Trophoblast cell (in vitro differentiated cells and primary cell): ENCODE measurements at regions not wholly inside any gene's neighbourhood (a gene's known extent, or its start where the extent isn't known, plus 50 kb on each side); places are given as distances from the start of the nearest gene placed in this dataset.

Source experiments
- DNase-seq, 2 donors: peaks; one replicate each; pipeline ENCODE4 v3.0.0-alpha.2; 2016
- H2AFZ ChIP-seq: 2 replicates; pipeline ENCODE4 v1.6.1; 2013; ENCODE audit warnings: low read length, moderate library complexity, mild to moderate bottlenecking; ENCODE audit not compliant: insufficient read depth, poor library complexity
- H2AK5ac ChIP-seq: 2 replicates; pipeline ENCODE4 v1.6.1; 2013; ENCODE audit warnings: mild to moderate bottlenecking, low read length
- H2BK120ac ChIP-seq: 2 replicates; pipeline ENCODE4 v1.6.1; 2013; ENCODE audit warnings: low read length, mild to moderate bottlenecking, moderate library complexity; ENCODE audit not compliant: insufficient read depth, poor library complexity
- H2BK12ac ChIP-seq: 2 replicates; pipeline ENCODE4 v1.6.1; 2013; ENCODE audit warnings: mild to moderate bottlenecking, low read length, moderate library complexity
- H2BK5ac ChIP-seq: 2 replicates; pipeline ENCODE4 v1.6.1; 2013; ENCODE audit warnings: low read length, low read depth, moderate library complexity, mild to moderate bottlenecking; ENCODE audit not compliant: poor library complexity
- H3K14ac ChIP-seq: 2 replicates; pipeline ENCODE4 v1.6.1; 2013; ENCODE audit warnings: mild to moderate bottlenecking, low read length
- H3K18ac ChIP-seq: 2 replicates; pipeline ENCODE4 v1.6.1; 2013; ENCODE audit warnings: mild to moderate bottlenecking, low read length
- H3K23ac ChIP-seq: 2 replicates; pipeline ENCODE4 v1.6.1; 2013; ENCODE audit warnings: low read length
- H3K27ac ChIP-seq: 2 replicates; pipeline ENCODE4 v1.5.1; 2013; ENCODE audit warnings: low read depth, mild to moderate bottlenecking, inconsistent platforms, low read length, moderate library complexity
- H3K27me3 ChIP-seq: 2 replicates; pipeline ENCODE4 v1.6.1; 2013; ENCODE audit warnings: inconsistent platforms, mild to moderate bottlenecking, low read length, moderate library complexity; ENCODE audit not compliant: insufficient read depth
- H3K36me3 ChIP-seq, 2 experiments: 1 replicate in 1 of 2; 2 replicates in 1 of 2; pipeline ENCODE4 v1.6.1; 2013; ENCODE audit warnings: low read length in 2 of 2, mild to moderate bottlenecking in 2 of 2, moderate library complexity in 1 of 2; ENCODE audit not compliant: insufficient read depth in 2 of 2, control insufficient read depth in 1 of 2
- H3K4ac ChIP-seq: 2 replicates; pipeline ENCODE4 v1.6.1; 2013; ENCODE audit warnings: low read depth, mild to moderate bottlenecking, low read length, moderate library complexity
- H3K4me1 ChIP-seq, 2 experiments: 1 replicate in 1 of 2; 2 replicates in 1 of 2; pipeline ENCODE4 v1.6.1; 2013; ENCODE audit warnings: low read length in 2 of 2, mild to moderate bottlenecking in 2 of 2, moderate library complexity in 1 of 2; ENCODE audit not compliant: insufficient read depth in 2 of 2, control insufficient read depth in 1 of 2
- H3K4me2 ChIP-seq: 2 replicates; pipeline ENCODE4 v1.6.1; 2013; ENCODE audit warnings: inconsistent platforms, mild to moderate bottlenecking, low read length, moderate library complexity
- H3K4me3 ChIP-seq: 2 replicates; pipeline ENCODE4 v1.5.1; 2013; ENCODE audit warnings: mild to moderate bottlenecking, low read depth, low read length, inconsistent platforms
- H3K79me1 ChIP-seq: one replicate; pipeline ENCODE4 v1.6.1; 2013; ENCODE audit warnings: low read length
- H3K79me2 ChIP-seq: 2 replicates; pipeline ENCODE4 v1.6.1; 2013; ENCODE audit warnings: low read length, mild to moderate bottlenecking; ENCODE audit not compliant: control insufficient read depth, insufficient read depth, poor library complexity
- H3K9ac ChIP-seq: 2 replicates; pipeline ENCODE4 v1.6.1; 2013; ENCODE audit warnings: mild to moderate bottlenecking, low read length
- H3K9me3 ChIP-seq: 2 replicates; pipeline ENCODE4 v1.6.1; 2013; ENCODE audit warnings: low read depth, mild to moderate bottlenecking, control low read depth, inconsistent platforms, low read length; ENCODE audit not compliant: insufficient read depth
- H4K12ac ChIP-seq: 2 replicates; pipeline ENCODE4 v1.6.1; 2013; ENCODE audit warnings: low read depth, mild to moderate bottlenecking, low read length, moderate library complexity
- H4K8ac ChIP-seq: 2 replicates; pipeline ENCODE4 v1.6.1; 2013; ENCODE audit warnings: low read depth, mild to moderate bottlenecking, low read length, moderate library complexity
- H4K91ac ChIP-seq: one replicate; pipeline ENCODE4 v1.6.1; 2013; ENCODE audit warnings: low read depth, mild to moderate bottlenecking, low read length, moderate library complexity
- WGBS: extraction: QIAGEN DNeasy Blood & Tissue Kit; methylation state at CpG from one replicate; pipeline ENCODE4 v1.1.7; 2013; ENCODE audit warnings: missing lambda C conversion rate; ENCODE audit not compliant: insufficient read length, insufficient coverage; ENCODE audit errors: extremely low coverage; 5-methylcytosine and 5-hydroxymethylcytosine counted together

DNA sequence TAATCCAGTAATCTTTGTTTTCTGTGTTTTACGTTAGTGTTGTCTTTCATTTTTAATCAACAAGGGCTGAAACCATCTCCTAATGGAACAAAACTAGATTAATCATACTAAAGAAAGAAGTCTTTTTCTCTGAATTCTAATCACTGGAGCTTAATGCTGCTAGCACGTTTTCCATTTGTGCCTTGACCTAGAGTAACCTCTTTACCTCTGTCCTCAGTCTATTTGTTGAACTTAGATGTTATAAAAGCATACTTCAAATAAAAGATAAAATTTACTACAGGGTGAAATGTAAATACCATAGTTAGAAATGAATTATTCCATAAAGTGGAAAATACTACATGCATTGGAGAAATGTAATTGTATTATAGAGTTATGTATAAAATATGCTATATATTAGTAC lies 207.1 kb downstream of the NKX6-1 start:
- no peaks in the 10 kb centered on the region for H3K27me3 ChIP-seq
- H3K9me3 ChIP-seq, result no peaks in the 10 kb centered on the region
- no peak overlapping the region for H2BK5ac ChIP-seq
- no peak overlapping the region for H3K14ac ChIP-seq
- H3K23ac ChIP-seq, result no peak overlapping the region
- no peak overlapping the region for H3K4me2 ChIP-seq
- H3K79me1 ChIP-seq, result no peaks in the 10 kb centered on the region
- no peak overlapping the region for H2AK5ac ChIP-seq
- no peak overlapping the region for H2BK120ac ChIP-seq
- DNase-seq, result no peak
- H3K4me1 ChIP-seq, result no peaks in the 10 kb centered on the region
- H3K4ac ChIP-seq, result no peak overlapping the region
- H3K27ac ChIP-seq, result no peak overlapping the region
- no peak overlapping the region for H3K4me3 ChIP-seq
- no peak overlapping the region for H2BK12ac ChIP-seq
- no peak overlapping the region for H3K18ac ChIP-seq
- H2AFZ ChIP-seq, result no peak overlapping the region
- no peaks in the 10 kb centered on the region for H3K79me2 ChIP-seq
- no peaks in the 10 kb centered on the region for H3K36me3 ChIP-seq
- H3K9ac ChIP-seq, result no peak overlapping the region
- no peak overlapping the region for H4K8ac ChIP-seq
- WGBS, result no CpG with 5 or more reads among the region's 2 CpGs
- no peak overlapping the region for H4K91ac ChIP-seq
- H4K12ac ChIP-seq, result no peak overlapping the region

GRCh38 chr4:84286048-84286447 lies 213.0 kb downstream of the NKX6-1 start:
- H3K27ac ChIP-seq, result no peak overlapping the region
- DNase-seq, result no peak
- H3K4ac ChIP-seq, result no peak overlapping the region
- H3K4me2 ChIP-seq, result no peak overlapping the region
- no peaks in the 10 kb centered on the region for H3K79me2 ChIP-seq
- no peak overlapping the region for H4K12ac ChIP-seq
- H3K14ac ChIP-seq, result no peak overlapping the region
- no peaks in the 10 kb centered on the region for H3K27me3 ChIP-seq
- no peak overlapping the region for H3K18ac ChIP-seq
- no peaks in the 10 kb centered on the region for H3K4me1 ChIP-seq
- no peaks in the 10 kb centered on the region for H3K36me3 ChIP-seq
- H4K91ac ChIP-seq, result no peak overlapping the region
- H4K8ac ChIP-seq, result no peak overlapping the region
- H2AK5ac ChIP-seq, result no peak overlapping the region
- H2BK5ac ChIP-seq, result no peak overlapping the region
- no peak overlapping the region for H3K23ac ChIP-seq
- WGBS, result no CpG with 5 or more reads among the region's 5 CpGs
- no peak overlapping the region for H3K4me3 ChIP-seq
- H3K79me1 ChIP-seq, result no peaks in the 10 kb centered on the region
- no peak overlapping the region for H2AFZ ChIP-seq
- no peak overlapping the region for H2BK120ac ChIP-seq
- H3K9ac ChIP-seq, result no peak overlapping the region
- no peaks in the 10 kb centered on the region for H3K9me3 ChIP-seq
- H2BK12ac ChIP-seq, result no peak overlapping the region

- H3K9ac ChIP-seq, result no peak overlapping the region
- H3K4me1 ChIP-seq, result no peaks in the 10 kb centered on the region
- no peaks in the 10 kb centered on the region for H3K79me2 ChIP-seq
- no peaks in the 10 kb centered on the region for H3K36me3 ChIP-seq
- H3K4ac ChIP-seq, result no peak overlapping the region
- no peaks in the 10 kb centered on the region for H3K27me3 ChIP-seq
- no CpG with 5 or more reads among the region's 1 CpG for WGBS
- no peak overlapping the region for H3K4me2 ChIP-seq
- no peaks in the 10 kb centered on the region for H3K79me1 ChIP-seq
- no peak overlapping the region for H3K14ac ChIP-seq
- no peak overlapping the region for H2BK120ac ChIP-seq
- DNase-seq, result no peak
- no peak overlapping the region for H3K23ac ChIP-seq
- no peak overlapping the region for H2AK5ac ChIP-seq
- H3K4me3 ChIP-seq, result no peak overlapping the region
- no peak overlapping the region for H4K91ac ChIP-seq
- H4K8ac ChIP-seq, result no peak overlapping the region
- H2BK12ac ChIP-seq, result no peak overlapping the region
- H2BK5ac ChIP-seq, result no peak overlapping the region
- no peak overlapping the region for H3K18ac ChIP-seq
- H4K12ac ChIP-seq, result no peak overlapping the region
- H2AFZ ChIP-seq, result no peak overlapping the region
- H3K27ac ChIP-seq, result no peak overlapping the region
- H3K9me3 ChIP-seq, result no peaks in the 10 kb centered on the region
Observed at GRCh38 chr4:84279678-84280077, 219.4 kb downstream of the NKX6-1 start.

- Histone ChIP-seq H2AK5ac (no peak overlapping the region), H3K27me3 (no peaks in the 10 kb centered on the region), H3K9ac (no peak overlapping the region), H3K4ac (no peak overlapping the region), H3K4me3 (no peak overlapping the region), H4K12ac (no peak overlapping the region), H3K18ac (no peak overlapping the region), H2BK12ac (no peak overlapping the region), H4K91ac (no peak overlapping the region), H3K27ac (no peak overlapping the region), H3K79me1 (no peaks in the 10 kb centered on the region), H2BK120ac (no peak overlapping the region), H2BK5ac (no peak overlapping the region), H4K8ac (no peak overlapping the region), H3K4me1 (no peaks in the 10 kb centered on the region), H3K9me3 (no peaks in the 10 kb centered on the region), H3K79me2 (no peaks in the 10 kb centered on the region), H3K23ac (no peak overlapping the region), H3K36me3 (no peaks in the 10 kb centered on the region), H2AFZ (no peak overlapping the region), H3K14ac (no peak overlapping the region), H3K4me2 (no peak overlapping the region)
- no CpG with 5 or more reads among the region's 2 CpGs for WGBS
- no peak for DNase-seq
Observed at GRCh38 chr4:84277923-84278322, 221.2 kb downstream of the NKX6-1 start.
